ENCODE measurements at regions not wholly inside any gene's neighbourhood (a gene's known extent, or its start where the extent isn't known, plus 50 kb on each side); places are given as distances from the start of the nearest gene placed in this dataset.

DNA sequence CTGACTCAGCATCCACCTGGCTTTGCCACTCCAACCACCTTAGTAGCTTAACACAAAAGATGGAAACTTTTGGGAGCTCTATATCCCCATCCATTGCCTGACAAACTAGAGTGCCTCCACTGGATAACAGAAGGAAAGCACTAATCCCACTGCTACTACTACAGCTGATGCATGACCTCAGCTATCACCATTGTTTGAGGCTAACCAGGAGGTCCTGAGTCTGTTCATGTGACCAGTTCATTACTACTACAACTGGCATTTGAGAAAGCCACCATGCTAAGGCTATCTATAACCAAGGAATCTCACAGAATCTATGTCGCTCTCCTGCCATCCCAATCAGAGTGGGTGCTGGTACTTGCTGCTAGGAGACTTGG, 604.3 kb upstream of the CA10 start:
- Histone ChIP-seq H3K4me1 (ENCODE audit: insufficient read depth, poor library complexity, severe bottlenecking) (no peaks in the 10 kb centered on the region), H3K36me3 (ENCODE audit: low read depth) (no peaks in the 10 kb centered on the region), H3K4me3 (ENCODE audit: severe bottlenecking) (no peak overlapping the region), H3K27me3 (ENCODE audit: insufficient read depth, poor library complexity, severe bottlenecking) (no peaks in the 10 kb centered on the region), H3K9me3 (ENCODE audit: severe bottlenecking) (peaks cover 4% of the 10 kb centered on the region), H3K27ac (ENCODE audit: poor library complexity, severe bottlenecking) (no peak overlapping the region)
- no peak for TF ChIP-seq CTCF (IDR thresholded peaks at IDR 0.05; ENCODE audit: poor library complexity, severe bottlenecking)
- DNase-seq (ENCODE audit: low spot score) (no peak), ATAC-seq (ENCODE audit: low read depth) (no peak)

DNA sequence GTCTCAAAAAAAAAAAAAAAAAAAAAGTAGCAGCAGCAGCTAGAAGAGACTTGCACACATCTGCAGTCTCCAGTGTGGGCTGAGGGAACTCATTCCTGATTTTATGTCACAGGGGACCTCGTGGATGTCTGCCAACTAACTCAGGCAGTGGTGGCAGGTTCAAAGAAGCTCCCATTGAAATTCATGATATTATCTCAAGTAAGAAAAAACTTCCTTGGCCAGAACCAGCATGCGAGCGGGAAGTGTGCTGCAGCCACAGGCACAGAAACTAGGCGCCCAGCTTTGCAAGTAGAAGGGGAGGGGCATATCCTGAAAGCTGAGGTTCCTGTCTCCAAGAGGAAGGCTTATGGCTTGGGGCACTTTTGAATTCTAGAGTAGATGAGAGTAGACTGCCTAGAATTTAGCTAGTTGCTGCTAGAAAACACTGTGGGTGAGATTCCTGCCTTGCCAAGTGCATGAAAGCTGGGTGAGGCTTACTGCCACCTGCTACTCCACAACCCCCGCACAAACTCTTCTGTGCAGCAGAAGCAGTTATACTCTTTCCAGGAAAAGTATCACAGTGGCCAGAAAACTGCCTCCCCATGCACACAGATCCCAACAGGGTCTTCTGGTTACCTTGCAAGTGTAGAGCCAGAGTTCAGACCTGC, 603.8 kb upstream of the CA10 start:
- peaks cover 4% of the 10 kb centered on the region for H3K9me3 ChIP-seq (ENCODE audit: severe bottlenecking)
- no peaks in the 10 kb centered on the region for H3K27me3 ChIP-seq (ENCODE audit: insufficient read depth, poor library complexity, severe bottlenecking)
- H3K4me1 ChIP-seq (ENCODE audit: insufficient read depth, poor library complexity, severe bottlenecking), result no peaks in the 10 kb centered on the region
- H3K27ac ChIP-seq (ENCODE audit: poor library complexity, severe bottlenecking), result no peak overlapping the region
- H3K36me3 ChIP-seq (ENCODE audit: low read depth), result no peaks in the 10 kb centered on the region
- no peak overlapping the region for H3K4me3 ChIP-seq (ENCODE audit: severe bottlenecking)
- no peak for ATAC-seq (ENCODE audit: low read depth)
- TF ChIP-seq CTCF (IDR thresholded peaks at IDR 0.05; ENCODE audit: poor library complexity, severe bottlenecking), result no peak
- no peak for DNase-seq (ENCODE audit: low spot score)

DNA sequence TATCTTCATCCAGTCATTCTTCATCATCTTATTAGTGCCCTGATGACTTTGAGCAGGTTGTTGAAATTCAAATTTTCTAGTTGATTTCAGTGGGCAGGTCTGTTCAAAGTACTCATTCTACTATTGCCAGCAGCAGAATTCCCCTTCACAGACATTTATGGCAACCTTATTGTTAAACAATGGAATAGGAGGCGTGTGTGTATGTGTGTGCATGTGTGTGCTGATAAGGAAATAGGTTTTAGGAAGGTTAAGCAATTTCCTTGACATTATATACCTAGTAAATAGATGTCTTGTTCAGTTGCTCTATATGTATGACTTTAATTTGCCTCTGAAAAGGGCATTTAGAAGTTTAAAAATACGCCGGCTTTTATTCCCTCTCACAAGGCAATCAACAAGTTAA, 601.4 kb upstream of the CA10 start:
- no peaks in the 10 kb centered on the region for H3K36me3 ChIP-seq (ENCODE audit: low read depth)
- H3K27ac ChIP-seq (ENCODE audit: poor library complexity, severe bottlenecking), result no peak overlapping the region
- ATAC-seq (ENCODE audit: low read depth) (no peak), DNase-seq (ENCODE audit: low spot score) (no peak)
- H3K4me1 ChIP-seq (ENCODE audit: insufficient read depth, poor library complexity, severe bottlenecking), result no peaks in the 10 kb centered on the region
- no peak for TF ChIP-seq CTCF (IDR thresholded peaks at IDR 0.05; ENCODE audit: poor library complexity, severe bottlenecking)
- H3K27me3 ChIP-seq (ENCODE audit: insufficient read depth, poor library complexity, severe bottlenecking), result no peaks in the 10 kb centered on the region
- H3K4me3 ChIP-seq (ENCODE audit: severe bottlenecking), result no peak overlapping the region
- H3K9me3 ChIP-seq (ENCODE audit: severe bottlenecking), result peaks cover 1% of the 10 kb centered on the region

DNA sequence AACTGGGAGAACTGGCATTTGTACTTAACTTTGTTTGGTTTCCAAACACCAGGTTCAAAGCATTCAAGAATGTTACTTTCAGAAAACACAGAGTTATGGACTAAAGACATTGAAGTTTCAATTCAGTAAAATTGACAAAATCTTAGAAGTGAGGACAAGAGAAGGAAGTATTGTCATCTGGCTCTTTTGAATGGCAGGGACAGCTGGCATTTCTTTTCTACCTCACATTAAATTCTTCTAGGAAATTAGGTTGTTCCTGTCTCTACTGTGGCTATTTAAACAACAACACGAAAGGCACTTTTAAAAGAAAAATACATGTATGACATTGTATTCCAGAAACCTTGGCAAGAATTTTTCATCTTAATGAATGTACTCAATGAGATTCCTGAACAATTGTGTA, 600.0 kb upstream of the CA10 start:
- no peak overlapping the region for H3K27ac ChIP-seq (ENCODE audit: poor library complexity, severe bottlenecking)
- no peak for TF ChIP-seq CTCF (IDR thresholded peaks at IDR 0.05; ENCODE audit: poor library complexity, severe bottlenecking)
- no peak overlapping the region for H3K4me3 ChIP-seq (ENCODE audit: severe bottlenecking)
- H3K36me3 ChIP-seq (ENCODE audit: low read depth), result no peaks in the 10 kb centered on the region
- H3K27me3 ChIP-seq (ENCODE audit: insufficient read depth, poor library complexity, severe bottlenecking), result no peaks in the 10 kb centered on the region
- H3K9me3 ChIP-seq (ENCODE audit: severe bottlenecking), result peaks cover 1% of the 10 kb centered on the region
- H3K4me1 ChIP-seq (ENCODE audit: insufficient read depth, poor library complexity, severe bottlenecking), result no peaks in the 10 kb centered on the region
- DNase-seq (ENCODE audit: low spot score) (no peak), ATAC-seq (ENCODE audit: low read depth) (no peak)

GRCh38 chr17:52756746-52757145, 598.2 kb upstream of the CA10 start:
- TF ChIP-seq CTCF (IDR thresholded peaks at IDR 0.05; ENCODE audit: poor library complexity, severe bottlenecking), result no peak
- ATAC-seq (ENCODE audit: low read depth) (no peak), DNase-seq (ENCODE audit: low spot score) (no peak)
- no peaks in the 10 kb centered on the region for H3K4me1 ChIP-seq (ENCODE audit: insufficient read depth, poor library complexity, severe bottlenecking)
- no peaks in the 10 kb centered on the region for H3K27me3 ChIP-seq (ENCODE audit: insufficient read depth, poor library complexity, severe bottlenecking)
- H3K27ac ChIP-seq (ENCODE audit: poor library complexity, severe bottlenecking), result no peak overlapping the region
- H3K4me3 ChIP-seq (ENCODE audit: severe bottlenecking), result no peak overlapping the region
- peaks cover 1% of the 10 kb centered on the region for H3K9me3 ChIP-seq (ENCODE audit: severe bottlenecking)
- H3K36me3 ChIP-seq (ENCODE audit: low read depth), result no peaks in the 10 kb centered on the region

All from RWPE2 (cell line).